NCI-H69 (cell line): ENCODE measurements at regions not wholly inside any gene's neighbourhood (a gene's known extent, or its start where the extent isn't known, plus 50 kb on each side); places are given as distances from the start of the nearest gene placed in this dataset.
"Not testable (repeated sequence)": the region's sequence is repeated elsewhere in the genome, so short reads cannot be mapped to it uniquely, and the experiment has no call there.

Experiments
- DNase-seq: peaks from one replicate; lab custom pipeline; 2025; lab: John Stamatoyannopoulos, UW

DNA sequence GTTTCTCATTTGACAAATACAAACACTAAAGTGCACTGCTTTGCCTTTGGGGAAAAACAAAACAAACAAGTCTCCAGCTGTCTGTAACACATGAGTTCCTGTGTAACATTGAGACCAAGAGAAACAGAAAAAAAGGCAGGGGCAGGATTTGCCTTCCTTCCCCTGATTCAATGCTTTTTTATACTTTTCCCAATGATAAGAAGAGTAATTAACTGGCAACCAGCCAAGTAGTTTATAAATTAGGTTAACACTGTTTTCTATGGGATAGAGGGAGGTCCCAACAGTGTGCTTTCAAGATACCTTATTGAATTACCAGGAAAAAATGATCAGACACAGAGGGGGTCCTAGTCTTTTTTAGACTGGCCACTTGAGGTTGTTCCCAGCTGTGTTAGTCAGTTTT is 346.8 kb downstream of the TRIM36 start:
- no peak for DNase-seq

DNA sequence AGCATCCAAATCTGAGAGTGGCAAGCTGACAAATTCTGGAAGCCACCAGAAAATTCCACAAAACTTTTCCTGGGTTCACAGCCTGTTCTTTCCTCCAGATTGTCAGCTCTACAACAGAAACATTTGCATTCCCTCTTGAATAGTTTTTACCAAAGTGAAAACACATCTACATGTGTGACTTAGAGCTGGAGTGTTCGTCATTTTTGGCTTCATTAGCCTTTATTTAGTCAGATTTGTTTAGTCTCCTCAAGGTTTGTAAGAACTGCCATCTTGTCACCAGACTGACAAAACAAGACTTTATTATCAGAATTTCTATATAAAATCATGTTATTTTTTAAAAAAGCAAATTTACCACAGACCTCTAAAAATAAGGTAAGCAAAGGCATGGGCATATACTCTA is 347.3 kb downstream of the TRIM36 start:
- DNase-seq = no peak

DNA sequence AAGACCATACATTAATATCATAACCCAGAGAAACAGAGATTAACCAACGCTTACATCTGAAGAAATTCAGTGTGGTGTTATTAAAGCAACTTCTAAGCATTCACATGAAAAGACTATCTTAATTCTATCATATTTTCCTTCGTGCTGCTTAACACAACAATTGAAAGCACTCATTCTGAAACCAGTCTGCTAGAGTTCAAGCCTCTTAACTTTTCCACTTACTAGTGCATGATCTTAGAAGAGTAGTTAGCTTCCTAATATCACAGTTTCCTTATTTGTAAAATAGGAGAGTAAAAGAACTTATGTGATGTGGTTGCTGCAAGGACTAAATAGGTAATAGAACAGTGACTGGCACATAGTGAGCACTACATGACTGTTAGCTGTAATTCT is 379.3 kb downstream of the TRIM36 start:
- no peak for DNase-seq

DNA sequence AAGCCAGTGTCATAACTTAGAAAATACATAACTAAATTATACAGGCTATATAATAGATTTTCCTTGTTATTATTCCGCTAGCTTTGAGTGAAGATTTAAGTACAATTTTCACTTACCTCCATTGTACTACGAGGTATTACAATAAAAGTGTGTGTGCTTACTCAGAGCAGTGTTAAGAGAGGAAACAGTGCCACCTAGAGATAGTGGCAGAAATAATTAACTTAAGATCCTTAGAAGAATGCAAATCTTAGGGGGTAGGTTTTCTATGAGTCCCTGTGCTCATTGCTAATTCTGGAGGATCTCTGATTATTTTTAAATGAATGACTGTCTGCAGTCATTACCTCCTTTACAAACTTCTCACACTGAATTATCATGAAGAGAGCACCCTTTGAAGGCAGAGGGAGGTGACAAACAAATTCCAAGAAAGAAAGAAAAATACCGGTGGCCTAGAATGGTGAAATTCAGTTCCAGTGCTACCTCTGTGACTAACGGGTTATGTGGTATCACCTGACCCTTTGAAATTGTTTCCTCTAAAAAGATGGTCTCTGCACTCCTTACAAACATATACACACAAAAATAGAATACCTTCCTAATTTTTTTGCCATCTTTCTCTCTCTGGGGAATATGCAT is 379.8 kb downstream of the TRIM36 start:
- peak; percentile 57 for DNase-seq

DNA sequence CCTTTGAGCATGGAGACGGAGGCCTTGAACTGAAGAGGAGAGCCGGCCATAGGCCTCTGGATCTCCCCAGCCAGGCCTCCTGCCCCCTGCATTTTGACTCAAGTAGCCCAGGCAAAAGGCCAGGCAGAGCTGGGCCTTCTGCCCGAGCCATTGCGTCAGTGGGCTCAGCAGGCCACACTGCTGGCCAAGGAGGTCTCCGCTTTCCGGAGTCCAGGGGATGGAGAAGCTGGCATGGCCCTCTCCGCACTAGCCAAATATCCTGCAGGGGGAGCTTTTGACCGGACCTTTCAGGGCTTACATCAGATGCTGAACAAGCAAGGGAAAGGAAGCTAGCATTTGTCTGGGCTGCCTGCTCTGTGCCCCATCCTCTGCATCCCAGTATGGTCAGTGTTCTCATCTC is 386.8 kb downstream of the TRIM36 start:
- no peak for DNase-seq

DNA sequence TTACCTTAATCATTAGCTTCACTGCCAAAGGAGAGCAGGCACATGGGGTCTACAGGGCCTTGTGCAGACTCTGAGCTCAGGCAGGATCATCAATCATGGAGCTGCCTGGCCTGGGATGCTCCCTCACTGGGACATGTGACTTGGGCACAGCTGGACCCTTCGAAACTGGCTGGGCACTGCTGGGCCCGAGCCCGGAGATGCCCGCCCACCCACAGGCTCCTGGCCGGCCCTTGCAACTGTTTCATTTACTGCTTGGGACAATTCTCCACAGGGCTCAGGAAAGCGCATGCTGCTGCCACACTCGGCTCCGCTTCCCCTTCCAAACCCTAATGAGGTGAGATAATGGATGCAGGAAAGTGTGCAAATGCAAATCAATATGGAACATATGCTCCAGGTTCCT is 387.5 kb downstream of the TRIM36 start:
- DNase-seq = no peak

DNA sequence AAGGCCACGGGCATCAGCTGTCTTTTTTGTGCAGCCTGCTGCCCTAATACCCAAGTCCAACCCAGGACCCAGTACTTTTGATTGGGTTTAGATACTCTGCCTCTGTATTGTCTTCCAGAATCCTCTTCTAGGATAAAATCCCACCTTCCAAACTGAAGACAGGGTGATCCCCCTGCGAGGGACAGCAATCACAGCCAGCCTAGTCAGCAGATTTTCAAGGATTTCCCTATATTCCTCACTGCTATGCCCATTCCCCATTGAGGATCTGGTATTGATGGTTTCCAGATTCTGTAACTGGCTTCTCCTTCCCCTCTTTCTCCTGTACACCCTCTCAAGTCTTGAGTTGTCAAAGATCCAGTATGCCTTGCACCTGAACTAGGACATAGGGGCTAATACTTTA is 389.4 kb downstream of the TRIM36 start:
- DNase-seq = no peak

DNA sequence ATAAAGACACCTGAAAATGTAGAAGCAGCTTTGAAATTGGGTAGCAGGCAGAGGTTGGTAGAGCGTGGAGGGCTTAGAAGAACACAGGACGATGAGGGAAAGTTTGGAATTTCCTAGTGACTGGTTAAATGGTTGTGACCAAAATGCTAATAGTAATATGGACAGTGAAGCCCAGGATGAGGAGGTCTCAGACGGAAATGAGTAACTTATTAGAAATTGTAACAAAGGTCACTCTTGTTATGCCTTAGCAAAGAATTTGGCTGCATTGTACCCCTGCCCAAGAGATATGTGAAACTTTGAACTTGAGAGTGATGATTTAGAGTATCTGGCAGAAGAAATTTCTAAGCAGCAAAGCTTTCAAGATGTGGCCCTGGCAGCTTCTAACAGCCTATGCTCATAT is 382.5 kb downstream of the KCNN2 start:
- DNase-seq = no peak

DNA sequence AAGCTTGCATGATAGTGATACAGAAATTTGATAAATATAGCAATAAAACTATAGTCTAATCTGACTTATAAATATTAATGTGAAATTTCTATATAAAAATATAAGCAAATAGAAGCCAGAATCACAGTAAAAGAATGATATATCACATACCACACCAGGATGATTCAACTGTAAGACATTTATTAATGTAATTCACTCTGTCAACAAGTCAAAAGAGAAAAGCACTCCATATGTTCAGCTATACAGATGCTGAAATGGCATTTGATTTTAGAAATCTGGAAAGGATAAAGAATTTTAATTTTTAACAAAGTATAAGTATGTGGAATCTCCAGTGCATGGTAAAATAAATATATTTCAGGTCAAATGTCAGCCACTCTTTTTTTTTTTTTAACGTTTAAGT is 372.4 kb downstream of the KCNN2 start:
- no peak for DNase-seq

DNA sequence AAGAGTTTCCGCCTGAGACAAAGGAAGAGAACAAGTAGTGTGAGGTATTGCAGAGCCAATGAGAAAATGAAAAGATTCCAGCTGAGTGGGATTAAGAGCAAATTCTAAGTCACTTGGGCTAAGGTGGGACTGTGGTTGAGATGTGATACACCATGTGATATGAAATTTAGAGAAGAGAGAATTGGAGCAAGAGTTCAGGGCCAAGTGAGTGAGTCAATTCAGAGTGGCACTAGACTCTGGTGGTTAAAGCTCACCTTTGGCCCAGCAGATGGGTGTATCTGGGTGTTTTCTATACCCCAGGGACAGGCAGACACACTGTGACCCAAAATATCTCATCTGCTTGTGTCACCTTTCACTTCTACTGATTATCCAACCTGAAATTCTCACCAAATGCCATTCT is 368.1 kb downstream of the KCNN2 start:
- no peak for DNase-seq

DNA sequence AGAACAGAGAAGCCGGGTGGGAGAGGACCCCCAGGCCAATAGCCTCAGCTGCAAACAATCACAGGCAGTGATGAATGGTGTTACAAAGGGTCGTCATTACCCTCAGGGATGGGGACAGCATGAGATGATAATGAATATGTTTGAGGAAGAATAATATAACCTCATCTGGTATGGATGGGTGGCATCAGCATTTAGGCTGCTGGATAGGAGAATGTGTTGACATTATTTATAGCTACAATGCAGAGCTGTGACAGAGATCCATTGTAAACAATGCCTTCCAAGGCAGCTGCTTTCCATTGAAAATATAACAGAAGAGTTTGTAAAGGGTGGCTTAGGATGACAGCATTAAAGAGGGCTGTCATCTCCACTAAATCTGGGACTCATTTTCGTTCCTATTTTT is 365.5 kb downstream of the KCNN2 start:
- no peak for DNase-seq

DNA sequence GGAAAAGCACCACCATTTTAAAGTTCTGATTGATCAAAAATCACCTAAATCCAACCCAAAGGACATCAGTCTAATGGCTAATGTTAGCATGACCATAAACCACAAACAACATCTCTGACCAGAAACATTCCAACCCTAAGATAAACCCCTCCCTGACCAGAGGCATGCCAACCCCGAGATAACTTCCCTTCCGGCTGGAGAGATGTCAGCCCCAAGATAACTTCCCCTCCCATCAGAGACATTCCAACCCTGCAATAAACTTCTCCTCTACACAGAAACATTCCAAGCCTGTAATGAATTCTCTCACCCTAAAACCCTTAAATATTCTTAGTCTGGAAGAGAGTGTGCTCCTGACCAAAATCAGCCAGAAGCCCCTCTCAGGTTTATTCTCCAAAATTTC is 364.3 kb downstream of the KCNN2 start:
- DNase-seq = no peak

DNA sequence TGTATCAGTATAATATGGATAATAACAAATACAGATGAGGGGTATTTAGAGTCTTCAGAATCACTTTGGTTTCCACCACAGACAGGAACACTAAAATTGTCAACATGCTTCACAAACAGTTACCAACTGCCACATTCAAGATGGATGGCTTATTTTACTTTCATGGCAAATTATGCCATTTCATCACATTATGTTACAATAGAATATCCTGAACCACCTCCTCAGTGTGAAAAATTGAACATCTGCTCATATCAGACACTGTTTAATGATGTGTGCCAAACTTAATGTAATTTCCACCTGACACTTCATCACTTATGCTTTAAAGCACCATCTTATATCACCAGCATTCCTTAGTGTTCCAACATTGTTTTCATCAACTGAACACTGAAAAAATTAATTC is 357.4 kb downstream of the KCNN2 start:
- no peak for DNase-seq

DNA sequence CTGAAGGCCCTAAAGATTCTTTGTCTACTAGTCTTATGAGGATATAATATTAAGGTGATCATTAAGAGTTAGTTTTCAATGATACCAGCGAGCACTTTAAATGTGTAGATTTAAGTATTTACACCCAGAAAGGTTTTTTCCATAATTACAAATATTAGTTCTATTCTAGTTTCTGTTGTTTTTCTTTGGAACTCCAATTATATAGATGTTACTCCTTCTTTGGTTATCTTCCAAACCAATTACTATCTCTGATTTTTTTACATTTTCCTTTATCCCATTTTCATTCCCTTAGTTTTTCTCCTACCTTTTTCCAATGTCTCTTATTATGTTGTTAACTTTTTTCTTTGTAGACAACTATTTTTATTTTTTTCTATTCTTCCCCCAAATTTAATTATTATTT is 355.1 kb downstream of the KCNN2 start:
- DNase-seq = no peak

DNA sequence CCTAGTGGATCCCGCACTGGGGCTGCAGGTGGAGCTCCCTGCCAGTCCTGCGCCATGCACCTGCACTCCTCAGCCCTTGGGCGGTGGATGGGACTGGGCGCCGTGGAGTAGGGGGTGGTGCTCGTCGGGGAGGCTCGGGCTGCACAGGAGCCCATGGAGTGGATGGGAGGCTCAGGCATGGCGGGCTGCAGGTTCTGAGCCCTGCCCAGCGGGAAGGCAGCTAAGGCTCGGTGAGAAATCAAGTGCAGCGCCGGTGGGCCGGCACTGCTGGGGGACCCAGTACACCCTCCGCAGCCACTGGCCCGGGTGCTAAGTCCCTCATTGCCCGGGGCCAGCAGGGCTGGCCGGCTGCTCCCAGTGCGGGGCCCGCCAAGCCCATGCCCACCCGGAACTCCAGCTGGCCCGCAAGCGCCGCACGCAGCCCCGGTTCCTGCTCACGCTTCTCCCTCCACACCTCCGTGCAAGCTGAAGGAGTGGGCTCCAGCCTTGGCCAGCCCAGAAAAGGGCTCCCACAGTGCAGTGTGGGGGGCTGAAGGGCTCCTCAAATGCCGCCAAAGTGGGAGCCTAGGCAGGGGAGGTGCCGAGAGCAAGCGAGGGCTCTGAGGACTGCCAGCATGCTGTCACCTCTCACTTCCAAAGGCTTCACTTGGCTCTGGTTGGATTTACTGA is 342.5 kb downstream of the KCNN2 start:
- DNase-seq = not testable (repeated sequence)

DNA sequence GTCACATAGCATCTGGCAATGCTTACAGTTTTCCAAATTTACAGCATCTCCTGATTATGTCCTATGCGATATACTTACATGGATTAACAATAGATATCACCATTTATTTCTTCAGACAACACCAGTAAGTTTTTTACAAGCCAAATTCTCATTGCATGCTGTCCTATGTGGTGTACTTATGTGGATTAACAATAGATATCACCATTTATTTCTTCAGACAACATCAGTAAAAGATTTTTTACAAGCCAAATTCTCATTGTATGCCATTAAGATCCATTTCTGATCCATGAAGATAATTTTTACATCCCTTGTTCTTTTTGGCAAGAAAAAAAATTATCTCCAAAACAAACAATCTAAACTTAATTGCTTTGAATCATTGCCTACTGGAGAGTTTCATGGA is 340.9 kb downstream of the KCNN2 start:
- DNase-seq = no peak

DNA sequence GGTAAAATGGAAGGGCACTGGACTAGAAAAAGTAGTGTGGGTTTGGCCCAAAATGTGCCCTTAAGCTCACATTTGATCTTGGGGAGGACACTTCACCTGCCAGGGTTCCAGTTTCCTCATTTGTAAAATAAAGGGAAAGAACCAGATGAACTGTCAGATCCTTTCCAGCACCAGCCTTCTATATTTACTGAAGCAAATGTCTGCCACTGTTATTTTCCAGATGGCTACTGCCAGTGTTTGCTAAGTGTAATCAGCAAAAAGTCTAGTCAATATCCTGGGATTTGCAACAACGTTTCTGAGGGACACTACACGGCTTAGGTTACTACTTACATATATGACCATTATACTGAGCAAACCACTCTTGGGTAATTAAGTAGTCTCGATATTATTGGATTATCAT is 340.3 kb downstream of the KCNN2 start:
- DNase-seq = no peak

DNA sequence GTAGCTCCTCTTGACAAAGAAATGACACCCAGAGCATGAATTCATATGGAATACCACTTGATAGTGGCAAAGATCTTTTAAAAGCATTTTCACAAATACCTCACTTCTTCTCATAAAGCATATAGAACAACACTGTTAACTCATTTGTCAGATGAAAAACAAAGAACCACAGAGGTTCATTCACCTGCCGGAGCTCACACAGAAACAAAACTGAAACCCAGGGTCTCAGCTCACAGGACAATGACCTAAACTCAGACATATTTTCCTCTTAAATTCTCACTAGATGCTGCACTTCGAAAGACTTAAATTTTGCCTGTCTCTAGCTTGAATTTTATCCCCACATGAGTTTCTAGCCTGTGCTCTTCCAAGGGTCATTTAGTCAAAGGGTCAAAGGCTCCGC is 339.0 kb downstream of the KCNN2 start:
- DNase-seq = no peak

DNA sequence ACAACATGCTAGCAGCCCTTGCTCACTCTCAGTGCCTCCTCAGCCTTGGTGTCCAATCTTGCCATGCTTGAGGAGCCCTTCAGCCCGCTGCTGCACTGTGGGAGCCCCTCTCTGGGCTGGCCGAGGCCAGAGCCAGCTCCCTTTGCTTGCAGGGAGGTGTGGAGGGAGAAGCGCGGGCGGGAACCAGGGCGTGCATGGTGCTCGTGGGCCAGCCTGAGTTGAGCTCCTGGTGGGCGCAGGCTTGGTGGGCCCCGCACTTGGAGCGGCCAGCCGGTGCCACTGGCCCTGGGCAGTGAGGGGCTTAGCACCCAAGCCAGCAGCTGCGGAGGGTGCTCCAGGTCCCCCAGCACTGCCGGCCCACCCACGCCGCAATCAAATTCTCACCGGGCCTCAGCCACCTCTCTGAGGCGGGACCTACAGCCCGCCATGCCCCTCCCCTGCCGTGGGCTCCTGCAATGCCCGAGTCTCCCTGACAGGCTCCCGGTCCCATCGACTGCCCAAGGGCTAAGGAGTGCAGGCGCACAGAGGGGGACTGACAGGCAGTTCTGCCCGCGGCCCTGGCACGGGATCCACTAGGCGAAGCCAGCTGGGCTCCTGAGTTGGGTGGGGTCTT is 333.5 kb downstream of the KCNN2 start:
- no peak for DNase-seq

DNA sequence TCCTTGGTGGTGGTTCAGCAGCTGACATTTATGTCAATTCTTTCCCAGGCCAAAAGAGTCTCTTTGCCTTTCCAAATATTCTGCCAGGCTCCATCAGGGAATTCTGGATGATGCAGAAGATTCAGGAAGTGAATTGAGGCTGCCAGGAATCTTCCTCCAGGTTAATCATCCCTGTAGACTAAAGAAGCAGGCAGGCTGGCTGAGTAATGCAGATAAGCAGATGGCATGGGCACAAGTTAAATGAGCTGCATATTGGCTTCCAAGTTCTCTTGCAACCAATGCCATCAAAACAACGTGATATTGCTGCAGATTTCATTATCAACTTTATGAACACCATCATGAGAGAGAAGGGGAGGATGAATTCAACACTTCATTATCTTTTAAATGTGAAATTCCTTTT is 324.5 kb downstream of the KCNN2 start:
- no peak for DNase-seq

DNA sequence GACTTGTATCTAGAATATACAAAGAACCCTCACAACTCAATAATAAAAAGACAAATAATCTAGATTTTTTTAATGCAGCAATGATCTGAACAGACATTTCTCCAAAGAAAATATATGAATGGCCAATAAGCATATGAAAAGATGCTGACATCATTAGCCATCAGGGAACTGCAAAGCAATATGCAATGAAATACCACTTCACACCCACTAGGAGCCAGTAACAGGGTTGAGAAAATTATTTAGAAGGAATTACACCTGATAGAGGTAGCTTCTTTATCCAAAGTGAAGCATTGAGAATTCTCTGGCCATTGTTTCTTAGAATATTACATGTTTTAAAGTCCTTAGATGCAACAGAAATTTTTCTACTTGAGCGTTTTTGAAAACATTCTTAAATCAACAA is 316.9 kb downstream of the KCNN2 start:
- no peak for DNase-seq

DNA sequence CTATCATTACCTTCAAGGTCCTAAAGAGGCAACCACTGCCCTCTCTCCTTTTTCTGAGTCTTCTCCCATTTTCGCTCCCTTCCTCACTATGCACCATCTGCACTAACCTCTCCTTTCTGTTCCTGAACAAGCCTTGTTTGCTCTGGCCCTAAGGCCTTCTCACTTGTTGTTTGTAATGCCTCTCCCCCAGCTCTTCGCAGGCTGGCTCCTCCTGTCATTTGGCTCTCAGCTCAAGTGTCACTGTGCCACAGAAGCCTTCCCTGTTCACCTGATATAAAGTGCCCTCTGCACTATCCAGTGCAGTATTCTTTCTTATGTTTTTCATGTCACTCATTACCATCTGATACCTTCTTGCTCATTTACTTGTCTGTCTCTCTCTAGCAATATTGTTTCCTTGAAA is 303.7 kb downstream of the KCNN2 start:
- no peak for DNase-seq

DNA sequence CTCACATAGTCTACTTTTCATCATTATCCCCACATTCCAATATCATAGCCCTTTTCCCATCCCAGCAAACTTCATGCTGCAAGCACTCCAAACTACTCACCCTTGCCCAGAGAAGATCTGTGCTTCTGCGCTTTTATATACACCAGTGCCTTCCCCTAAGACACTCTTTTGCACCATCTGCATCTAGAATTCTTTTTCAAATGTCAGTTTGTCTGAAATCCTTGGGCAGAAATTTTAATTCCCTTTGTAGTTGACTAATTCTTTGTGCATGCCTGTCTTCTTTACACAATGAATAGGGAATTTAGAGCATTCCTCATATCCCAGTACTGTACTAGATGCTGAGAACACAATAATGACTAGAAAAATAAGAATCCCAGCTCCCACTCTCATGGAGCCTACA is 298.9 kb downstream of the KCNN2 start:
- no peak for DNase-seq

DNA sequence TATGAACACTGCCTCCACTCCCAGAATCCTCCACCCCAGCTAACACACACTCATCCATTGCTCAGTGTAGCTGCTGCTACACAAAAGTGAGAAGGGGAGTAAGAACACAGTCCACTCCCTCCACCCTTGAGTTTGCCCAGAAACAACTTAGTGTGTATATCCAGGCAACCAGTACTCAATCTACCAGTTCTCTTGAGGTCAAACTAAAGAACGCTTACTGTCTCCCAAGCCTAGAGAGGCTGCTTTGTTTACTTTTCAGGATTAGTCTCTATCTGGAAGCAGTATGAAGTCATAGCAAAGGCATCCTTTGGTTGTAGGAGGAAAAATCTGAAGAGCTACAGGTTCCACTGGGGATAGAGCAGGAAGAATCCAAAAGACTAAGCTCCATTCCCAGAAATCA is 296.3 kb downstream of the KCNN2 start:
- no peak for DNase-seq
